CD14-positive monocyte (primary cell): ENCODE measurements at regions not wholly inside any gene's neighbourhood (a gene's known extent, or its start where the extent isn't known, plus 50 kb on each side); places are given as distances from the start of the nearest gene placed in this dataset.

Source experiments
- DNase-seq, 3 donors: peaks; one replicate each; pipeline ENCODE4 v3.0.0-alpha.2; 2011 to 2022
- H2AFZ ChIP-seq: 2 replicates; pipeline ENCODE4 v1.6.0; 2012; ENCODE audit warnings: mild to moderate bottlenecking, low read depth, low read length, inconsistent platforms; ENCODE audit not compliant: insufficient read depth, poor library complexity, severe bottlenecking
- H3K27ac ChIP-seq, 2 donors: 1 replicate in 1 of 2; 2 replicates in 1 of 2; pipeline ENCODE4 v1.5.1; 2012 to 2013; ENCODE audit warnings: low read length in 2 of 2, control low read depth in 1 of 2, inconsistent platforms in 1 of 2, low read depth in 1 of 2, mild to moderate bottlenecking in 1 of 2
- H3K27me3 ChIP-seq, 2 donors: one replicate each; pipeline versions ENCODE4 v1.6.0 to v1.6.1; 2011 to 2013; ENCODE audit warnings: low read length in 2 of 2; ENCODE audit not compliant: control insufficient read depth in 2 of 2, insufficient read depth in 2 of 2
- H3K36me3 ChIP-seq, 2 donors: replicated peaks in 1 of 2; 1 replicate in 1 of 2; 2 replicates in 1 of 2; pipeline versions ENCODE4 v1.5.1 to v1.6.1; 2012 to 2013; ENCODE audit warnings: low read length in 2 of 2, control low read depth in 1 of 2, inconsistent platforms in 1 of 2, mild to moderate bottlenecking in 1 of 2; ENCODE audit not compliant: insufficient read depth in 2 of 2, control insufficient read depth in 1 of 2
- H3K4me1 ChIP-seq, 2 donors: 1 replicate in 1 of 2; 2 replicates in 1 of 2; pipeline versions ENCODE4 v1.5.1 to v1.6.1; 2012 to 2013; ENCODE audit warnings: low read length in 2 of 2, control low read depth in 1 of 2, inconsistent platforms in 1 of 2, mild to moderate bottlenecking in 1 of 2, moderate library complexity in 1 of 2; ENCODE audit not compliant: insufficient read depth in 2 of 2, control insufficient read depth in 1 of 2
- H3K4me2 ChIP-seq: replicated peaks from 2 replicates; pipeline ENCODE3; 2012; ENCODE audit warnings: low read length, moderate library complexity, mild to moderate bottlenecking; ENCODE audit not compliant: poor library complexity, severe bottlenecking; ENCODE audit errors: extremely low read depth
- H3K4me3 ChIP-seq, 3 experiments: fragments of 200-600 bp in 1 of 3; sonication (generic) in 1 of 3; replicated peaks in 1 of 3; 1 replicate in 2 of 3; 2 replicates in 1 of 3; pipeline ENCODE4 v1.5.1; 2011 to 2013; ENCODE audit warnings: low read length in 3 of 3, mild to moderate bottlenecking in 3 of 3, control low read depth in 2 of 3, low read depth in 2 of 3, inconsistent platforms in 1 of 3, moderate library complexity in 1 of 3
- H3K79me2 ChIP-seq: 2 replicates; pipeline ENCODE4 v1.6.0; 2012; ENCODE audit warnings: mild to moderate bottlenecking, control low read depth, inconsistent platforms, low read length, moderate library complexity; ENCODE audit not compliant: insufficient read depth
- H3K9ac ChIP-seq: 2 replicates; pipeline ENCODE4 v1.6.0; 2017; ENCODE audit warnings: low read length, mild to moderate bottlenecking; ENCODE audit not compliant: insufficient read depth, poor library complexity, severe bottlenecking
- H3K9me3 ChIP-seq, 2 donors: replicated peaks in 1 of 2; 1 replicate in 1 of 2; 2 replicates in 1 of 2; pipeline versions ENCODE4 v1.5.1 to v1.6.1; 2012 to 2013; ENCODE audit warnings: low read length in 2 of 2, control low read depth in 1 of 2; ENCODE audit not compliant: control insufficient read depth in 1 of 2, insufficient read depth in 1 of 2
- H4K20me1 ChIP-seq: 2 replicates; pipeline ENCODE4 v1.6.0; 2012; ENCODE audit warnings: mild to moderate bottlenecking, low read length, control low read depth, moderate library complexity; ENCODE audit not compliant: insufficient read depth
- H3K27ac Mint-ChIP-seq, 7 donors: one replicate each; pipeline ENCODE4 v1.8.0; 2020; ENCODE audit warnings: mild to moderate bottlenecking in 7 of 7, mixed read lengths in 7 of 7, moderate library complexity in 6 of 7, inconsistent platforms in 2 of 7
- H3K27me3 Mint-ChIP-seq, 3 donors: one replicate each; pipeline ENCODE4 v1.8.0; 2021 to 2022; ENCODE audit warnings: low read depth in 3 of 3, mild to moderate bottlenecking in 3 of 3, mixed read lengths in 3 of 3, moderate library complexity in 3 of 3, inconsistent platforms in 1 of 3
- H3K36me3 Mint-ChIP-seq, 2 donors: one replicate each; pipeline ENCODE4 v1.8.0; 2020; ENCODE audit warnings: mixed read lengths in 2 of 2, inconsistent platforms in 1 of 2, mild to moderate bottlenecking in 1 of 2
- H3K4me1 Mint-ChIP-seq: one replicate; pipeline ENCODE4 v1.8.0; 2020; ENCODE audit warnings: mild to moderate bottlenecking, mixed read lengths
- H3K4me3 Mint-ChIP-seq, 2 donors: one replicate each; pipeline ENCODE4 v1.8.0; 2020; ENCODE audit warnings: mild to moderate bottlenecking in 2 of 2, mixed read lengths in 2 of 2, moderate library complexity in 1 of 2
- H3K9me3 Mint-ChIP-seq, 7 donors: one replicate each; pipeline ENCODE4 v1.8.0; 2020 to 2022; ENCODE audit warnings: mixed read lengths in 7 of 7, mild to moderate bottlenecking in 6 of 7, moderate library complexity in 6 of 7, inconsistent platforms in 2 of 7
- CTCF ChIP-seq: fragments of 200-600 bp; IDR thresholded peaks from one replicate; pipeline ENCODE4 v1.8.0; 2022; ENCODE audit warnings: antibody characterized with exemption, mild to moderate bottlenecking
- WGBS: methylation state at CpG from one replicate; pipeline ENCODE4 v1.1.5; 2013; ENCODE audit warnings: missing lambda C conversion rate; ENCODE audit not compliant: insufficient coverage; 5-methylcytosine and 5-hydroxymethylcytosine counted together
- intact Hi-C, 2 donors: fragments of 100-400 bp; cut with micrococcal nuclease; formaldehyde crosslinking; loops; one replicate each; pipeline versions ENCODE4 v1.15.0 to v1.15.1; 2023

- H3K4me2 ChIP-seq, result no peak overlapping the region
- H3K9ac ChIP-seq, result no peak overlapping the region
- Mint-ChIP-seq H3K27me3 (no peaks in the 10 kb centered on the region), H3K4me3 (no peak overlapping the region), H3K27ac (no peak overlapping the region), H3K36me3 (no peaks in the 10 kb centered on the region), H3K4me1 (no peaks in the 10 kb centered on the region), H3K9me3 (peaks cover 0 to 5% (median 2%) of the 10 kb centered on the region in 7 donors)
- H3K27ac ChIP-seq, result no peak overlapping the region
- no peak overlapping the region for H2AFZ ChIP-seq
- TF ChIP-seq CTCF, result no peak
- H3K79me2 ChIP-seq, result no peaks in the 10 kb centered on the region
- WGBS, result 88% methylated on average over 1 of the region's 1 CpG
- no peaks in the 10 kb centered on the region for H3K36me3 ChIP-seq
- intact Hi-C loops, result no loop called here
- no peaks in the 10 kb centered on the region for H3K9me3 ChIP-seq
- no peak for DNase-seq
- H3K4me1 ChIP-seq, result no peaks in the 10 kb centered on the region
- H3K4me3 ChIP-seq, result no peak overlapping the region
- H4K20me1 ChIP-seq, result no peaks in the 10 kb centered on the region
- no peaks in the 10 kb centered on the region for H3K27me3 ChIP-seq
Observed at GRCh38 chr4:27779827-27780226, 919.2 kb downstream of the STIM2 start.

GRCh38 chr4:27787195-27787594 is 926.6 kb downstream of the STIM2 start:
- no CpG with 5 or more reads among the region's 2 CpGs for WGBS

More at GRCh38 chr4:27787195-27787594, 926.6 kb downstream of the STIM2 start:
- no peak for TF ChIP-seq CTCF
- H3K36me3 Mint-ChIP-seq, result no peaks in the 10 kb centered on the region
- Histone ChIP-seq H3K9ac (no peak overlapping the region), H3K27me3 (no peaks in the 10 kb centered on the region), H3K4me1 (no peaks in the 10 kb centered on the region), H3K4me2 (no peak overlapping the region), H3K27ac (no peak overlapping the region), H3K4me3 (no peak overlapping the region), H3K36me3 (no peaks in the 10 kb centered on the region), H3K9me3 (no peaks in the 10 kb centered on the region), H4K20me1 (no peaks in the 10 kb centered on the region), H2AFZ (no peak overlapping the region), H3K79me2 (no peaks in the 10 kb centered on the region)
- no peak overlapping the region for H3K4me3 Mint-ChIP-seq
- DNase-seq, result no peak
- H3K27ac Mint-ChIP-seq, result no peak overlapping the region
- intact Hi-C loops, result no loop called here
- H3K9me3 Mint-ChIP-seq, result peaks cover 0 to 3% (median 0%) of the 10 kb centered on the region in 7 donors
- H3K4me1 Mint-ChIP-seq, result no peaks in the 10 kb centered on the region
- H3K27me3 Mint-ChIP-seq, result no peaks in the 10 kb centered on the region
